ENCODE measurements at regions not wholly inside any gene's neighbourhood (a gene's known extent, or its start where the extent isn't known, plus 50 kb on each side); places are given as distances from the start of the nearest gene placed in this dataset.

DNA sequence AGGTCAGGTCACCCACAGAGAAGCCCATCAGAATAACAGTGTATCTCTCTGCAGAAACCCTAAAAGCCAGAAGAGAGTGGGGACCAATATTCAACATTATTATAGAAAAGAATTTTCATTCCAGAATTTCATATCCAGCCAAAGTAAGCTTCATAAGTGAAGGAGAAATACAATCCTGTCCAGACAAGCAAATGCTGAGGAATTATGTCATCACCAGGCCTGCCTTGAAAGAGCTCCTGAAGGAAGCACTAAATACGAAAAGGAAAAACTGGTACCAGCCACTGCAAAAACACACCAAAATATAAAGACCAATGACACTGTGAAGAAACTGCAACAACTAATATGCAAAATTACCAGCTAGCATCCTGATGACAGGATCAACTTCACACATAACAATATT, 260.0 kb upstream of the KYNU start:
- DNase-seq: no peak
- Histone ChIP-seq H2AFZ (ENCODE audit: low read length) (no peak overlapping the region), H3K4me1 (ENCODE audit: insufficient read depth, low read length) (no peaks in the 10 kb centered on the region), H3K4ac (ENCODE audit: low read depth, low read length) (no peak overlapping the region), H2BK15ac (ENCODE audit: low read depth, low read length) (no peak overlapping the region), H4K91ac (ENCODE audit: insufficient read length, low read depth, low read length) (no peak overlapping the region), H2BK120ac (ENCODE audit: low read depth, low read length, poor library complexity, severe bottlenecking) (no peak overlapping the region), H3K18ac (ENCODE audit: insufficient read length, low read depth, low read length) (no peak overlapping the region), H2BK20ac (ENCODE audit: low read depth, low read length, poor library complexity, severe bottlenecking) (no peak overlapping the region), H3K23me2 (ENCODE audit: insufficient read length, low read depth, low read length, poor library complexity, severe bottlenecking) (no peaks in the 10 kb centered on the region), H2BK5ac (ENCODE audit: insufficient read length, low read length) (no peak overlapping the region), H3K79me2 (ENCODE audit: insufficient read depth, low read length) (no peaks in the 10 kb centered on the region), H3K4me2 (ENCODE audit: insufficient read depth, insufficient read length, low read length) (no peak overlapping the region), H4K5ac (ENCODE audit: insufficient read length, low read depth, low read length) (no peak overlapping the region), H3T11ph (ENCODE audit: low read length) (no peak overlapping the region), H4K20me1 (ENCODE audit: control insufficient read depth, insufficient read depth, insufficient read length) (no peaks in the 10 kb centered on the region), H3K56ac (ENCODE audit: insufficient read length, low read depth, low read length) (no peak overlapping the region), H3K79me1 (ENCODE audit: insufficient read depth, low read depth, low read length, poor library complexity, severe bottlenecking) (no peaks in the 10 kb centered on the region), H3K9me3 (ENCODE audit: control insufficient read depth, low read depth, low read length) (no peaks in the 10 kb centered on the region), H2BK12ac (ENCODE audit: insufficient read length, low read depth, low read length) (no peak overlapping the region), H2AK5ac (ENCODE audit: insufficient read length, low read length) (no peak overlapping the region), H3K9ac (ENCODE audit: extremely low read depth, insufficient read length, low read length) (no peak overlapping the region), H3K23ac (ENCODE audit: insufficient read length, low read depth, low read length) (no peak overlapping the region), H3K14ac (ENCODE audit: insufficient read depth, low read length) (no peak overlapping the region), H4K8ac (replicated peaks; ENCODE audit: insufficient read length, low read depth, low read length) (no peak overlapping the region), H3K27ac (ENCODE audit: insufficient read length, low read depth, low read length) (no peak overlapping the region), H3K27me3 (ENCODE audit: insufficient read depth, low read length) (no peaks in the 10 kb centered on the region)
- H3K36me3 Mint-ChIP-seq (ENCODE audit: insufficient read depth in 1 of 3, low read depth in 3 of 3): no peaks in the 10 kb centered on the region; a peak in 1 of 7 replicates
- TF ChIP-seq, protein P1, sequence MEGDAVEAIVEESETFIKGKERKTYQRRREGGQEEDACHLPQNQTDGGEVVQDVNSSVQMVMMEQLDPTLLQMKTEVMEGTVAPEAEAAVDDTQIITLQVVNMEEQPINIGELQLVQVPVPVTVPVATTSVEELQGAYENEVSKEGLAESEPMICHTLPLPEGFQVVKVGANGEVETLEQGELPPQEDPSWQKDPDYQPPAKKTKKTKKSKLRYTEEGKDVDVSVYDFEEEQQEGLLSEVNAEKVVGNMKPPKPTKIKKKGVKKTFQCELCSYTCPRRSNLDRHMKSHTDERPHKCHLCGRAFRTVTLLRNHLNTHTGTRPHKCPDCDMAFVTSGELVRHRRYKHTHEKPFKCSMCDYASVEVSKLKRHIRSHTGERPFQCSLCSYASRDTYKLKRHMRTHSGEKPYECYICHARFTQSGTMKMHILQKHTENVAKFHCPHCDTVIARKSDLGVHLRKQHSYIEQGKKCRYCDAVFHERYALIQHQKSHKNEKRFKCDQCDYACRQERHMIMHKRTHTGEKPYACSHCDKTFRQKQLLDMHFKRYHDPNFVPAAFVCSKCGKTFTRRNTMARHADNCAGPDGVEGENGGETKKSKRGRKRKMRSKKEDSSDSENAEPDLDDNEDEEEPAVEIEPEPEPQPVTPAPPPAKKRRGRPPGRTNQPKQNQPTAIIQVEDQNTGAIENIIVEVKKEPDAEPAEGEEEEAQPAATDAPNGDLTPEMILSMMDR (conservative IDR thresholded peaks at IDR 0.05): no peak
- H3K4me1 Mint-ChIP-seq: peaks cover 9% of the 10 kb centered on the region in 2 experiments
- WGBS (ENCODE audit: extremely low coverage, insufficient read length, low lambda C conversion rate): no CpG with 5 or more reads among the region's 1 CpG
- H3K4me3 Mint-ChIP-seq: no peak overlapping the region
- H3K9me3 Mint-ChIP-seq: peaks cover 0 to 2% of the 10 kb centered on the region in 2 experiments; a peak in 2 of 5 replicates
- no peaks in the 10 kb centered on the region for H3K27me3 Mint-ChIP-seq (ENCODE audit: low read depth)
- H3K27ac Mint-ChIP-seq: no peak overlapping the region

Data from H9 (cell line).